HCT116 (cell line): ENCODE measurements at regions not wholly inside any gene's neighbourhood (a gene's known extent, or its start where the extent isn't known, plus 50 kb on each side); places are given as distances from the start of the nearest gene placed in this dataset.

Experiments
- JUND ChIP-seq: IDR thresholded peaks from 2 replicates; pipeline ENCODE4 v1.6.1; 2012
- TF ChIP-seq, protein P1 (sequence below), 3 experiments: fragments of 200-600 bp in 1 of 3; sonication (generic) in 1 of 3; IDR thresholded peaks in 2 of 3; conservative IDR thresholded peaks in 1 of 3; 2 replicates each; pipeline ENCODE4 v1.5.1; 2012 to 2017; ENCODE audit warnings: low read depth in 2 of 3, low read length in 2 of 3, antibody characterized with exemption in 1 of 3, borderline replicate concordance in 1 of 3, control low read depth in 1 of 3, mild to moderate bottlenecking in 1 of 3, mixed read lengths in 1 of 3, mixed run types in 1 of 3, moderate library complexity in 1 of 3; ENCODE audit not compliant: insufficient read depth in 1 of 3
- TF ChIP-seq, protein P2 (sequence below): IDR thresholded peaks from 2 replicates; pipeline ENCODE4 v1.6.1; 2012; ENCODE audit warnings: low read depth

DNA sequence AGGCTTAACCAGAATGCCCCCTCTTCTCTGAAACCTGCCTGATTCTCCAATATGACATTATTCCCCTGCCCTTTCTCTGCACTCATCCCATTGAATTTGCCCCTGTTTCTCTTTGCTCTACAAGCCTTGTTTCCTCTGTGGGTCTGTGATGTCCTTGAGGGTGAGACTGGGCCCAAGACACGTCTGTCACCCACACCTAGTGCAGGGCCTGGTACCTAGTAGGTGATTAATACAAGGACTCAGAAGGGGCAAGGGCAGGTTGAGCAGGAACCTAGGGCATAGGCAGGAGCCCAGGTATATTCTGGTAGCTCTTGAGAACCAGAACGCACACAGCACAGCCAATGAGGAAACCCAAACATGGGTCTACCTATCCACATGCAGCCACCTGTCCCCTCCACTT, 81.9 kb upstream of the HMGXB4 start:
- TF ChIP-seq, protein P1, sequence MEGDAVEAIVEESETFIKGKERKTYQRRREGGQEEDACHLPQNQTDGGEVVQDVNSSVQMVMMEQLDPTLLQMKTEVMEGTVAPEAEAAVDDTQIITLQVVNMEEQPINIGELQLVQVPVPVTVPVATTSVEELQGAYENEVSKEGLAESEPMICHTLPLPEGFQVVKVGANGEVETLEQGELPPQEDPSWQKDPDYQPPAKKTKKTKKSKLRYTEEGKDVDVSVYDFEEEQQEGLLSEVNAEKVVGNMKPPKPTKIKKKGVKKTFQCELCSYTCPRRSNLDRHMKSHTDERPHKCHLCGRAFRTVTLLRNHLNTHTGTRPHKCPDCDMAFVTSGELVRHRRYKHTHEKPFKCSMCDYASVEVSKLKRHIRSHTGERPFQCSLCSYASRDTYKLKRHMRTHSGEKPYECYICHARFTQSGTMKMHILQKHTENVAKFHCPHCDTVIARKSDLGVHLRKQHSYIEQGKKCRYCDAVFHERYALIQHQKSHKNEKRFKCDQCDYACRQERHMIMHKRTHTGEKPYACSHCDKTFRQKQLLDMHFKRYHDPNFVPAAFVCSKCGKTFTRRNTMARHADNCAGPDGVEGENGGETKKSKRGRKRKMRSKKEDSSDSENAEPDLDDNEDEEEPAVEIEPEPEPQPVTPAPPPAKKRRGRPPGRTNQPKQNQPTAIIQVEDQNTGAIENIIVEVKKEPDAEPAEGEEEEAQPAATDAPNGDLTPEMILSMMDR (IDR thresholded peaks at IDR 0.05 in 2 of 3, conservative IDR thresholded peaks at IDR 0.05 in 1 of 3; ENCODE audit: borderline replicate concordance in 1 of 3, insufficient read depth in 1 of 3, low read depth in 2 of 3, low read length in 2 of 3) = no peak
- TF ChIP-seq JUND = no peak
- TF ChIP-seq, protein P2, sequence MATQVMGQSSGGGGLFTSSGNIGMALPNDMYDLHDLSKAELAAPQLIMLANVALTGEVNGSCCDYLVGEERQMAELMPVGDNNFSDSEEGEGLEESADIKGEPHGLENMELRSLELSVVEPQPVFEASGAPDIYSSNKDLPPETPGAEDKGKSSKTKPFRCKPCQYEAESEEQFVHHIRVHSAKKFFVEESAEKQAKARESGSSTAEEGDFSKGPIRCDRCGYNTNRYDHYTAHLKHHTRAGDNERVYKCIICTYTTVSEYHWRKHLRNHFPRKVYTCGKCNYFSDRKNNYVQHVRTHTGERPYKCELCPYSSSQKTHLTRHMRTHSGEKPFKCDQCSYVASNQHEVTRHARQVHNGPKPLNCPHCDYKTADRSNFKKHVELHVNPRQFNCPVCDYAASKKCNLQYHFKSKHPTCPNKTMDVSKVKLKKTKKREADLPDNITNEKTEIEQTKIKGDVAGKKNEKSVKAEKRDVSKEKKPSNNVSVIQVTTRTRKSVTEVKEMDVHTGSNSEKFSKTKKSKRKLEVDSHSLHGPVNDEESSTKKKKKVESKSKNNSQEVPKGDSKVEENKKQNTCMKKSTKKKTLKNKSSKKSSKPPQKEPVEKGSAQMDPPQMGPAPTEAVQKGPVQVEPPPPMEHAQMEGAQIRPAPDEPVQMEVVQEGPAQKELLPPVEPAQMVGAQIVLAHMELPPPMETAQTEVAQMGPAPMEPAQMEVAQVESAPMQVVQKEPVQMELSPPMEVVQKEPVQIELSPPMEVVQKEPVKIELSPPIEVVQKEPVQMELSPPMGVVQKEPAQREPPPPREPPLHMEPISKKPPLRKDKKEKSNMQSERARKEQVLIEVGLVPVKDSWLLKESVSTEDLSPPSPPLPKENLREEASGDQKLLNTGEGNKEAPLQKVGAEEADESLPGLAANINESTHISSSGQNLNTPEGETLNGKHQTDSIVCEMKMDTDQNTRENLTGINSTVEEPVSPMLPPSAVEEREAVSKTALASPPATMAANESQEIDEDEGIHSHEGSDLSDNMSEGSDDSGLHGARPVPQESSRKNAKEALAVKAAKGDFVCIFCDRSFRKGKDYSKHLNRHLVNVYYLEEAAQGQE = no peak
